GM18520 (cell line): ENCODE measurements at regions not wholly inside any gene's neighbourhood (a gene's known extent, or its start where the extent isn't known, plus 50 kb on each side); places are given as distances from the start of the nearest gene placed in this dataset.

ENCODE experiments used
- ATAC-seq: cut with Tn5 transposase; IDR thresholded peaks from one replicate; pipeline ENCODE4 v1.9.1; 2021; ENCODE audit not compliant: unreplicated experiment

GRCh38 chr13:62088165-62088564 lies 672.5 kb upstream of the PCDH20 start:
- ATAC-seq: no peak

- ATAC-seq: no peak
Observed at GRCh38 chr13:62087124-62087523, 671.5 kb upstream of the PCDH20 start.

- no peak for ATAC-seq
Observed at GRCh38 chr13:62085337-62086229, 669.9 kb upstream of the PCDH20 start.

- ATAC-seq: no peak
Observed at GRCh38 chr13:62084728-62085127, 669.1 kb upstream of the PCDH20 start.

DNA sequence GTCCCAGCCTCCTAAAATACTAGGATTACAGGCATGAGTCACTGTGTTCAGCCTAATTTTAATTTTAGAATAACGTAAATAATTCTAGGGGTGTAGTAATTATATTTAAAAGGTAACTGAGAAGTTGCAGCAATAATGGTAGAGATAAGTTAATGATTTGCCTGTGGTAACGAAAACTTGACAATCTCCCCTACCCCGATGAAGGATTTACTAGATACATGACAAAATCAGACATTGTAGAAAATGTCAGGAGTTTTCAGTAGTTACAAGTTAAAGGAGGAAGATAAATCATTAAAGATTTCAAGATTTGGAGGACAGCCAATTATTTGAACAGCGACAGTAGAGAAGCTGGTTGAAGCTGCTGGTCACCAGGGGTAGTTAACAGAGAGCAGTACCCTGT lies 652.2 kb upstream of the PCDH20 start:
- ATAC-seq: no peak

GRCh38 chr13:62065016-62065415 lies 649.4 kb upstream of the PCDH20 start:
- ATAC-seq: no peak

DNA sequence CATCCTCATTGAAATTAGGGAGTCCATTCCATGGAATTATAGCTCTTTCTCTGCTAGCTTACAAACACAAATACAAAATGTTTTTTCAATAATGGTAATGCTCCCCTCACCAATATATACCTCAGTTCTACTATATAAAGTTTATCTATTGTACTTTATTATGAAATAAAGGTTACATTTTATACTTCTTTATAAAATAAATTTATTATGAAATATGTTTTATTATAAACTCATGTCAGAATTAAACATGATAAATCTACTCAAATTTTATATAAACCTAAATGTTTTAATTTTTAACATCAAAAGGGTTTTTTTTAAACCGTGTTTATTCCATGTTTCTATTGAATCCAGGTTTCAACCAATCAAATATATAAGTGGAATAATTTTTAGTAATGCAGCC lies 646.1 kb upstream of the PCDH20 start:
- ATAC-seq: no peak

DNA sequence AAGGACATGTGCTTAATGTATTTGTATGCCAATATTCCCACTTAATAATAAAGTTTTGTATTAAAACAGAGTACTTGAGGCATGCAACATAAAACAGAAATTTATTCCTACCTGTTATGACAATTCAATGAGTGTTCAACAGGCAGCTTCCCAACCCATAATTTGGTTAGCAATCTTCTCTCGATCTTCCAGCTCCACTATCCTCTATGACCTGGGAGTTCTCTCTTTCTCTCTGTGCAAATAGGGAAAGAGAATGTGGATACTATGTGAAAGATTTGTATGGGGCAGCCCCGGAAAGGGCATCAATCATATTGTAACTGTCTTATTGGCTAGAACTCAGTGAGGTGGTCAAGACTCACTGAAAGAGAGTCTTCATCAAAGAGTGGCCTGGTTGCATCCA lies 644.9 kb upstream of the PCDH20 start:
- ATAC-seq: no peak

- ATAC-seq: no peak
Observed at GRCh38 chr13:62057286-62057685, 641.6 kb upstream of the PCDH20 start.

DNA sequence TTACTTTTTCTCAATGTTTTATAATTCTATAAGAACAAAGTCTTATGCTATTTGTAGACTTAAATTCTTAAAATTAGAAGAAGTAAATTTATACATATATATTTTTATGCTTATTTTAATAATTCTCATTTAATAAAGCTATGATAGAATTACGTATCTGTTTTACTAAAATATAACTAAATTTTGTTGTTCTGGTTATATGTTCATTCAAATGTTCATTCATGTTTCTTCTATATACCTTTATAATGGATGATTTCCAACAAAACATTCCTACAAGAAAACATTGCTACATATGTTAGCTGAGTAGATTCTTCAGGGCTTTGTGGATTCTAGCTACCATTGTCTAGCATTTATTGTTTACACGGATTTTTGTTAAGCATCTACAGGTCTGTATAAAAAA lies 634.3 kb upstream of the PCDH20 start:
- no peak for ATAC-seq

- no peak for ATAC-seq
Observed at GRCh38 chr13:62046512-62046911, 630.9 kb upstream of the PCDH20 start.

GRCh38 chr13:62043600-62043999 lies 628.0 kb upstream of the PCDH20 start:
- ATAC-seq: no peak

GRCh38 chr13:62040806-62041205 lies 625.2 kb upstream of the PCDH20 start:
- ATAC-seq: no peak

GRCh38 chr13:62040078-62040477 lies 624.4 kb upstream of the PCDH20 start:
- no peak for ATAC-seq

GRCh38 chr13:62038214-62038613 lies 622.6 kb upstream of the PCDH20 start:
- no peak for ATAC-seq

DNA sequence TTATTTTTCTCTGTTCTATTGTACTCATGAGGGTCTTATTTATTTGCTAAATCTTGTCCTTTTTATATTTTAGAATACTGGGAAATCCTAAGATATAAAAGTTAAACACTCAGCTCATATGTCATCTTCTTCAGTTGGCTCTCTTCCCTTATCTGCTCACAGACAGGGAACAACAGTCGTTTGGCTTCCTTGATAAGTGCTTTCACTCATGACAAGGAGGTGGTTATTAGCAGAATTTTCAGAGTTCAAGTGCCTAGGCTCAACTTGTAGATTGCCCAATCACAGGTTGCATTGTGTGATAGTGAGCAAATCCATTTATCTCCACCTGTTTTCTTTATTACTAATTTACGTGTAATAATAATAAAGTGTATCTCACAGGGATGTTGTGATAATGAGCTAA lies 620.3 kb upstream of the PCDH20 start:
- no peak for ATAC-seq

DNA sequence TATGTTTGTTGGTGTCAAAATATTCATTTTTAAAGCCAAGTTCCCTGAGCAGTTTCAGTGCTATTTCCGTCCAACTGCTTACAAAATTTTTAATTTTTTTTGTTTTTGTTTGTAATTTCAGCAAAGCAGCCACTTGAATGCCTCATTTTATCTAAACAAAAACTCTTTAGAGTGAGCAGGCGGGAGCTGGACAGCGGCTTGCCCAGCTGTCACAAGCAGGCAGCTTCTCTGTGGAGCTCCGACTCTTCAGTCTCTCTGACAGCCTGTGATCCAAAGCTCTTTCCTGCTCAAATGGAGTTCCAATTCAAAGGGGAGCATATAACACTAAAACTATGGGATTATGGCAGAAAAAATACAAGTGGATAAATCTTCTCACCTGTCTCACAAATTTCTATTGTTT lies 618.3 kb upstream of the PCDH20 start:
- no peak for ATAC-seq

DNA sequence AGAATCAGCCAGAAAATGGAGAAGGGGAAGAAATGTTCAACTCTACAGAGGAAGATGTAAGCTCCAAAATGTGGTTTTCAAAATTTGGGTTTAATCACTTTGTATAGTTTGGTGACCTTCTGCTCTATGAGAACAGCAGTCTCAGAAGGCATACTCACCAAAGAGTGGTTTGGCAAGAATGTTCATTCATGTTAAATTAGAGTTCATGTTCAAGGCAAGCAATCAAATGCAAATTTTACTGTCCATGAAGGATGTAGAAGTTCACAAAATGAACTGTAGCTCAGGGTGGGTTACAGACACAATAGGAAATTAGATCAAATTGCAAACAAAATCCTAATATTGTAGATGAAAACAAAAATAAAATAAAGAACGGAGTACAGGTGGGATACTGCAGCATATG lies 606.7 kb upstream of the PCDH20 start:
- ATAC-seq: no peak

- ATAC-seq: no peak
Observed at GRCh38 chr13:62019858-62020257, 604.2 kb upstream of the PCDH20 start.

DNA sequence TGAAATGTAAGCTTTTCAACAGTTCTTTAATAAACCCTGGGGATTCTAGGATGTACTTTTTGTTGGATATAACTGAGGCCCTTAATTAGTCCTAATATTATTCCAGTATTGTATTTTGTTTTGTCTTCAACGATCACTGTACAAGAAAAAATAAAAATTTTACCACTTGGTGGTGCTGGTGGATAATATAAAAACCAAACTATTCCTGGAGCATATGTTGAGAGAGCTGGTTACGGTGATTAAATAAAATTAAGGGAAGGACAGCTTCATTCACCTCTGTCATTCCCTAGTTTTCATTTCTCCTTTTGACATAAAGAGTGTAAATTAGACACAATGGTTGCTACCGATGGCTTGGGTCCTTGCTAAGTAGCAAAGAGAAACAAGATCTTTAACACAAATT lies 598.6 kb upstream of the PCDH20 start:
- ATAC-seq: no peak

DNA sequence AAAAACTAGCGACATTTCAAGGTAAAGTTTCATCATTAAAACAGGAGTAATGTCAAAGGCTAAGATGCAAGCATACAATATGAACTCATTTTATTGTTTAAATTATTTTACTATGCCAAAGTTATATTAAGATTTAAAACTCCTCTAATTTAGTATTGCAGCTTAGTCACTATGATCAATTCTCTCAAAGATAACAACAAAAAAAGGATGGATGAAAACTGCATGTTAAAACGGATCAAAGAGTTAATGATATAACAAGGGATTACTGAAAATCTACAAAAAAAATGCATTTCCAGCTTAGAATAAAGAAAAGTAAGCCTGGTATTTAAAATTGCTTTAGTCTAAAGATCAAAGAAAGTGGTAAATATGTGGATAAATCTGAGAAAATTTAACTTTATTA lies 587.8 kb upstream of the PCDH20 start:
- no peak for ATAC-seq

DNA sequence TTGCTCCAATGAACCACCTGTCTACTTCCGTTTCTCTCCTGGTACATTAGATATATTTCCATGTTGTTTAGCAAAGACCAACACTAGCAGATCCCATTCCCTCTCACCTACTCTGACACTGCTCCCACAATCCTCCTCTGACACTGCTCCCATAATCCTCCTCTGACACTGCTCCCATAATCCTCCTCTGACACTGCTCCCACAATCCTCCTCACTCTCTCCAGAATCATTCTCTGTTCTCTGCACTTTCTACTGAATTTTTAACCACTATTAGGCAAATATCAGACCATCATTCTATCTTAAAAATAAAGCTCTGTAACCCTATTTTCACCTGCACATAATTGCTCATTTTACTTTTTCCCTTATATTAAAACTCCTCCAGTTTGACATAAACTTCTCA lies 578.5 kb upstream of the PCDH20 start:
- ATAC-seq: no peak

DNA sequence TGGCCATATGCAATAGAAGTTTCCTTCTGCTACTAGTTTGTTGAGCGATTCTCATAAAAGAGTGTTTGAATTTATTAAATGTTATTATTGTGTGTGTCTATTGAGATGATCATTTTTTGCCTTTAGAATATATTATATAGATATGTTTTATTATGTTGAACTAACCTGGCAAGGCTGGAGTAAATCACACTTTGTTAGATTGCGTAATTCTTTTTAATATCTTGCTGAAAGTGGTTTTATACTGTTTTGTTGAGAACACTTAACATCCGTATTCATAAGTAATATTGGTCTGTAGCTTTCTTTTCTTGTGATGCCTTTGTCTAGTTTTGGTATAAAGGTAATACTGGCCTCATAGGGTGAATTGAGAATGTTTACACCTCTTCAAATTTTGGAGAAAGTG lies 574.3 kb upstream of the PCDH20 start:
- ATAC-seq: no peak
